ENCODE measurements at regions not wholly inside any gene's neighbourhood (a gene's known extent, or its start where the extent isn't known, plus 50 kb on each side); places are given as distances from the start of the nearest gene placed in this dataset.
"Not testable (repeated sequence)": the region's sequence is repeated elsewhere in the genome, so short reads cannot be mapped to it uniquely, and the experiment has no call there.

DNA sequence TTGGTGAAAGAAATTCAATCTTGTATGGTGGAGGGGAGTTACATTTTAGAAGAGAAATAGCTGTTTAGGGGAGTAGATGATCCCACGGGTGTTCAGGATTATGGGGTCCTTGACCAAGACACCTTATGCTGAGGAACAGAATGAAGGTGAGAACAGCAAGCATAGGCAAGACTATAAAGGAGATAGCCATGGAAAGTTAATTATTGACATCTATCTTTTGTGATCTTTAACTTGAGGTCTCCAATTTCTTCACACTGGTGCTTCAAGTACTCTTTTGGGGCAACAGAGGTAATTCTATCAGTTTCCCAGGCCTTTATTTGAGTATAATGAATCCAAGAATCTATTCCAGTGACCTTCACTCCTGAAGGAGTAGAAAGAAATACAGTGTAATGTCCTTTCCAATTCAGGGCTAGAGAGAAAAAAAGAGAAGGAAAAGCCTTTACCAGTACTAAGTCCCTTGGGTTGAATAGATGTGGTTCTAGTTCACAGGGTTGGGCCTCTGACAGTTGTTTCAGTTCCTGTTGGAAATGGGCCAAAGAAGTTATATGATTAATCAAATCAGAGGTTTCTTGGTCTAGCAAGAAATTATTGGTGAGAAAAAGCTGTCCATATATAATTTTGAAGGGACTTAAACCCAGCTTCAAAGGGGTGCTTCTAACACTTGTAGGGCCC lies 2104.1 kb upstream of the ACO1 start:
- DNase-seq: no peak

DNA sequence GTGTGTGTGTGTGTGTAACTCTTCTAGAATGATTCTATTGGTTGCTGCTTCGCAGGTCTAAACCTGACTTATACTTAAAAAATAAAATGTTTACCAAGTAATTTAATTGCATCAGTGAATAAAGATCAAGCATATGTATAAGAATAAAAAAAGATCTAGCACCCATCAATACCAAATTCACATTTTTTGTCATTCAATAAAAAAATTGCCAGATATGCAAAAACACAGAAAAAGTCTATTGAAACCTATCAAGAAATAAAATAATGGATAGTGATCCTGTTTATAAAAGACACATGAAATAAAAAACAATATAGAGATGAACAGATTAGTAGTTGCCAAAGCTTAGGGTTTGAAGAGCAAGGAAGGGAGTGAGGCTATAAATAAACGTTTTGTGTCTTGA lies 2095.0 kb upstream of the ACO1 start:
- no peak for DNase-seq

DNA sequence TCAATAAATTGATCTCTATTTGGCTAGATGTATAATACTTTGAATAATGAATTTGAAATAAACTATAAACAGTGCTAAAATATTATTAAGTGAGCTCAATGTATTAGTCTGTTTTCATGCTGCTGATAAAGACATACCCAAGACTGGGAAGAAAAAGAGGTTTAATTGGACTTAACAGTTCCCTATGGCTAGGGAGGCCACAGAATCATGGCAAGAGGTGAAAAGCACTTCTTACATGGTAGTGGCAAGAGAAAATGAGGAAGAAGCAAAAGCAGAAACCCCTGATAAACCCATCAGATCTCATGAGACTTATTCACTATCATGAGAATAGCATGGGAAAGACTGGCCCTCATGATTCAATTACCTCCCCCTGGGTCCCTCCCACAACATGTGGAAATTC lies 2092.4 kb upstream of the ACO1 start:
- DNase-seq: not testable (repeated sequence)

DNA sequence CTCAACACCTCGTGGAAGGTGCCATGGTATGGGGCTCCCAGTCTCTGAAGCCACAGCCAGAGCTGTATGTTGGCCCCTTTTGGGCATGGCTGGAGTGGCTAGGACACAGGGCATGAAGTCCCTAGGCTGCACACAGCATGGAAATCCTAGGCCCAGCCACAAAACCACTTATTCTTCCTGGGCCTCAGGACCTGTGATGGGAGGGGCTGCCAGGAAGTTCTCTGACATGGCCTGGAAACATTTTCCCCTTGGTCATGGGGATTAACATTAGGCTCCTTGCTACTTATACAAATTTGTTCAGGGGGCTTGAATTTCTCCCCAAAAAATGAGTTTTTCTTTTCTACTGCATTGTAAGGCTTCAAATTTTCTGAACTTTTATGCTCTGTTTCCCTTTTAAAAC lies 2091.2 kb upstream of the ACO1 start:
- no peak for DNase-seq

DNA sequence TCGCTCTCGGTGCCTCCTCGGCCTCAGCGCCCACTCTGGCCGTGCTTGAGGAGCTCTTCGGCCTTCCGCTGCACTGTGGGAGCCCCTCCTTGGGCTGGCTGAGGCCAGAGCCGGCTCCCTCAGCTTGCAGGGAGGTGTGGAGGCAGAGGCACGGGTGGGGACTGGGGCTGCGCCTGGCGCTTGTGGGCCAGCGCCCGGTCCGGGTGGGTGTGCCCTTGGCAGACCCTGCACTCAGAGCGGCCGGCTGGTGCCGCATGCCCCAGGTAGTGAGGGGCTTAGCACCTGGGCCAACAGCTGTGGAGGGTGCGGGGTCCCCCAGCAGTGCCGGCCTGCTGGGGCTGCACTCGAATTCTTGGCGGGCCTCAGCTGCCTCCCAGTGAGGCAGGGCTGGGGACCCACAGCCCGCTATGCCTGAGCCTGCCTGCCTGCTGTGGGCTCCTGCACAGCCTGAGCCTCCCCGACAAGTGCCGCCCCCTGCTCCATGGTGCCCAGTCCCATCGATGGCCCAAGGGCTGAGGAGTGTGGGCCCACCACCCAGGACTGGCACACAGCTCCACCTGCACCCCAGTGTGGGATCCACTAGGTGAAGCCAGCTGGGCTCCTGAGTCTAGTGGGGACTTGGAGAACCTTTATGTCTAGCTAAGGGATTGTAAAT lies 2085.2 kb upstream of the ACO1 start:
- no peak for DNase-seq

DNA sequence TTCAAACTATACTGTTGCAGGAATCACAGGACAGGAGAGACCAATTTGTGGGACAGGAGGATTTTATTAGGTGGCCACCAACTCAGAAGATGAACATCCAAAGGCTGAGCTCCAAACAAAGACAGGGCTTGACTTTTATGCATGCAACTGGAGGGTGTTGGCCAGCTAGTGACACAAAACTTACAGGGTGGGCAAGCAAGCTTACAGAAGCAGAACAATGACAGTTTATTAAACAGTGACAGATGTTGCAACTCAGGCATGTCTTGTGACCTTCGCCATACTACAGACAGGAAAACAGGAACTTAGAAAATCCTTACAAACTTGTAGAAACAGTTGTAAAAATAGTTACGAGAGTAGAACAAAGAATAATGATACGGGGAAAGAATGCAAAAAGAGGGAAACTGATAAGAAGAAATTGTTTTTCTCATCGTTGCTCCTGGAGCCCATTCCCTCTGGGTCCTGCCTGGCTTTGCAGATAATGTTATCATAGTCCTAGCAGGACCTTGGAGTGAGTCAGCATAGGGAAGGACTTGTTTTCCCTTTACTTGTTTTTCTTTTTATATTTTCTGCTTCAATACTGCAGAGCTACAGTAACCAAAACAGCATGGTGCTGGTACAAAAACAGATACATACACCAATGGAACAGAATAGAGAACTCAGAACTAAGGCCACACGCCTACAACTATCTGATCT lies 2083.0 kb upstream of the ACO1 start:
- DNase-seq: no peak

DNA sequence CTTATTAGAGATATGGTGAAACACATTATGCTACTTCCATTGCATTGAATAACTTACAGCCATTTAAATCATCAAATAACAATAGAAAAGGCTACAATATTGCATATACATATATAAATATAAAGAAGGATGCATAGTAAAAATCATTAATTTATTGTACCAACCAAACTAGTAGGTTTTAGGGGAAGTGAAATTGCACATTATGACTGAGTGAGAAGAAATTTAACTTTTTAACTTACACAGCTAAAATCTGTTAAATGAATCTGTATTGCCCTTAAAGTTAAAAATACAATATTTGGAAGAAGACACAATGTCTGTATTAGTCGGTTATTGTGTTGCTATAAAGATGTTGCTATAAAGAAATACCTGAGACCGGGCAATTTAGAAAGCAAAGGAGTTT lies 2073.7 kb upstream of the ACO1 start:
- DNase-seq: no peak

DNA sequence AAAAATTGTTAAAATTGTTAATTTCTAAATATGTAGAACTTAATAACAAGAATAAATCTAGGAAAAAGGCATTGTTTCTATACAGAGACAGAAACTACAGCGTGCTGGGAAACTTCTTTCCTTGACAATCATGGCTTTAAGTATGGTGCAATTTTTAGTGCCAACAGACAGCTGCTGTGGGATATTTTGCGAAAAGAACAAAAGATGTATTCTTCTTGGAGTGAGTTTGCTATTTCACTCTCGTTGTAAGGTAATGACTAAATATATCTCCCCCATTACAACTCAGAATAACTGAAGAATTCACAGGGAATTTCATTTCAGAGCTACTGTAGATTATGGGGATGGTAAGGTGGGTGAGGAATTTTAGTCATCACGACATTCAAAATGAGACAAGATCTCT lies 2055.0 kb upstream of the ACO1 start:
- DNase-seq: no peak

GRCh38 chr9:30348904-30349303 lies 2035.5 kb upstream of the ACO1 start:
- DNase-seq: no peak

DNA sequence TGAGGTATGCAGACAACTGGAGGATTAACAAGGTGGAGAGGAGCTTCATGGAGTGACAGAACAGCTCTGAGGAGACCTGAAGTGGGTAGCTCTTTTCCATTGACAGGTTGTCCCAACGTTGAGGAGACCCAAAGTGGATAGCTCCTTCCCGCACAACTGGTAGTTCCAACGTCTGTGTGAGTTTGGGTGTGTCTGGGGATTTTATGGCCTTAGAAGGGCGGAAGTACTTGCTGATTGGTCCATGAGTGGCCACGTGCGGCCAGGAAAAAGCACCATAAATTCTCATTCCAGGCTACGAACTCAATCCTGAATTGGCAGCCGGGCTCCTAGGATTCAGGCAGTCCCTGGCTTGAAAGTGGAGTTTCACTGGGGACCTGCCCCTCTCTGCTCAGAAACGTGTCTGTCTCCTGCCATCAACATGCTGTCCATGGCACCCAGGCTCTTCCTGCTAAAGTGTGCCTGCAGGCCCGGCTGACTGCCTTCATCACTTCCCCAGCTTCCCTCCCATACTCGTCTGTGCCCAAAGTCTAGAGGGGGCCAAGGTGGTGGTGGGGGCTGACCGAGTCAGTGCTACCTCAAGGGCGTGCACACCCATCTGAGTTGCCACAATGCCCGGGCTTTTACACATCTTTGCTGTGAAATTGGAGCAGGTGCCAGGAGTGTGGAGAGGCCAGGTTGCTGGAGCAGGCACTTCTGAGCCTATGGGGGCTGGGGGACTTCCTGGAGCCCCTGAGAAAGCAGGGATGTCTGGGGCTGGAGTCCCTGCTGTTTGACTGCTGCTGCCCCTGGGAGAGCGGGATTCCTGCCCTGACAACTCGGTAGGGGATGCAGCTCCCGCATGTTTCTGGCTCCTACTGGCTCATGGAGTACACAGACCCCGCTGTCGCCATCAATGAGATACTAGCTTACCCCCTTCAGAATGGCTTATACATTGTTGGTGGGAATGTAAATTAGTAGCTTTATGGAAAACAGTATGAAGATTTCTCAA lies 2034.6 kb upstream of the ACO1 start:
- no peak for DNase-seq

- DNase-seq: no peak
Observed at GRCh38 chr9:30356221-30356620, 2028.2 kb upstream of the ACO1 start.

- DNase-seq: no peak
Observed at GRCh38 chr9:30362373-30362772, 2022.1 kb upstream of the ACO1 start.

GRCh38 chr9:30366140-30366539 lies 2018.3 kb upstream of the ACO1 start:
- not testable (repeated sequence) for DNase-seq

- DNase-seq: no peak
Observed at GRCh38 chr9:30382271-30382670, 2002.2 kb upstream of the ACO1 start.

GRCh38 chr9:30410273-30410672 lies 1974.2 kb upstream of the ACO1 start:
- DNase-seq: no peak

GRCh38 chr9:30411571-30411970 lies 1972.9 kb upstream of the ACO1 start:
- DNase-seq: no peak

- DNase-seq: no peak
Observed at GRCh38 chr9:30459156-30459555, 1925.3 kb upstream of the ACO1 start.

DNA sequence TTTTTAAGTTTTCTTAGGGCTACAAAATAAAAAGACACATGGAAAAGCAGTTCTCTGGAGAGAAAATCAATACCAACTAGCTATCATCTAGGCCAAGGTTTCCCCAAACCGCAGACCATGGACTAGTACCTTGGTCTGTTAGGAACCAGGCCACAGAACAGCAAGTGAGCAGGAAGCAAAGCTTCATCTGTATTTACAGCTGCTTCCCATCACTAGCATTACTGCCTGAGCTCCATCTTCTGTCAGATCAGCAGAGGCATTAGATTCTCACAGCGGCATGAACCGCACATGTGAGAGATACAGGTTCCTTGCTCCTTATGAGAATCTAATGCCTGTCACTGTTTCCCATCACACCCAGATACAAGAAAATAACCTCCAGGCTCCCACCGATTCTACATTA lies 1907.6 kb upstream of the ACO1 start:
- DNase-seq: no peak

DNA sequence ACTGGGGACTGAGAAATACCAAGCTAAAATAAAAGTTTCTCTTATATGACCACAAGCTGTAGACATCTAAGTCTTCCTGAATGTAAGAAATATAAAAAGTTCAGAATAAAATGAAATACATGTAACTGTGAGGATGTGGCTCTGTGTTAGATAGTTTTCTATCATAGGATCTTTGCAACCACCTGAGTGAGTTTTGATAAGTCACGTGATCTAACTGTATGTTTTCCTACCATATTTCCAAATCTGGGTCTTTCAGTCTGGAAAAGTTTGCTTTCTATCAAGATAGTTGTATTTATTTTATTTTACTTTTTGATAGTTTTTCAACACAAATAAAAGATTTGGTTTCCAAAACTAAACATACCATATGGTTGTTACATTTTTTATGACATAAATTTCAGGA lies 1905.8 kb upstream of the ACO1 start:
- no peak for DNase-seq

DNA sequence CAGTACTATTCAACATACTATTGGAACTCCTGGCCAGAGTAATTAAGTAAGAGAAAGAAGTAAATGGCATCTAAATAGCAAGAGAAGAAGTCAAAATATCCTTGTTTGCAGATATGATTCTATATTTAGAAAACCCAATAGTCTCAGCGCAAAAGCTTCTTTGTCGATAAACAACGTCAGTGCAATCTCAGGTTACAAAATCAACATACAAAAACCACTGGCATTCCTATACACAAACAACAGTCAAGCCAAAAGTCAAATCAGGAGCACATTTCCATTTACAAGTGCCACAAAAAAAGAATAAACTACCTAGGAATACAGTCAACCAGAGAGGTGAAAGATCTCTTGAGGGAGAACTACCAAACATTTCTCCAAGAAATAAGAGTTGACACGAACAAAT lies 1901.9 kb upstream of the ACO1 start:
- no peak for DNase-seq

DNA sequence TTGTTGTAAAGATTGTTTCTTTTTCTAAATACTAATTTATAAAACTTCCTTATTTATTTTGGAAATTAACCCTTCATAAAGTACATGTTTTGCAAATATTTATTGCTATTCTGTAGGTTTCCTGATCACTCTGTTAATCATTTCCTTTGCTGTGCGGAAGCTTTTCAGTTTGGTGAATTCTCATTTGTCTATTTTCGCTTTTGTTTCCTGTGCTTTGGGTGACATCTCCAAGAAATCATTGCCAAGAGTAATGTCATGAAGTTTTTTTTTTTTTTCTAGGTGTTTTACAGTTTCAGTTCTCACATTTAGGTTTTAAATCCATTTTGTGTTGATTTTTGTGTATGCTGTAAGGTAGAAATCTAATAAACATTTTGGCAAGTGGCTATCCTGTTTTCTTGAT lies 1899.8 kb upstream of the ACO1 start:
- no peak for DNase-seq

GRCh38 chr9:30504502-30504905 lies 1879.9 kb upstream of the ACO1 start:
- DNase-seq: no peak

- no peak for DNase-seq
Observed at GRCh38 chr9:30505311-30505710, 1879.1 kb upstream of the ACO1 start.

Data from DMS79 (cell line).